Activated naive CD4-positive, alpha-beta T cell treated with anti-CD3 and anti-CD28 coated beads, Interleukin-2, amount 50 U/mL, for 72 hours (primary cell): ENCODE measurements at regions not wholly inside any gene's neighbourhood (a gene's known extent, or its start where the extent isn't known, plus 50 kb on each side); places are given as distances from the start of the nearest gene placed in this dataset.
"Not testable (repeated sequence)": the region's sequence is repeated elsewhere in the genome, so short reads cannot be mapped to it uniquely, and the experiment has no call there.

Experiments used
- ATAC-seq, 2 donors: fragments of 150-1000 bp; cut with Tn5 transposase; 2 replicates each; pipeline ENCODE4 v1.10.0; 2021; ENCODE audit warnings: mild to moderate bottlenecking in 2 of 2, moderate library complexity in 2 of 2
- DNase-seq, 2 donors: peaks; one replicate each; pipeline ENCODE4 v3.0.0; 2021 to 2022; ENCODE audit warnings: low spot score in 2 of 2
- H3K27ac Mint-ChIP-seq, 2 donors: one replicate each; pipeline ENCODE4 v1.8.0; 2022; ENCODE audit warnings: mild to moderate bottlenecking in 2 of 2, mixed read lengths in 2 of 2
- H3K36me3 Mint-ChIP-seq, 2 donors: one replicate each; pipeline ENCODE4 v1.8.0; 2022; ENCODE audit warnings: mixed read lengths in 2 of 2
- H3K9me3 Mint-ChIP-seq, 2 donors: one replicate each; pipeline ENCODE4 v1.8.0; 2022; ENCODE audit warnings: mixed read lengths in 2 of 2

DNA sequence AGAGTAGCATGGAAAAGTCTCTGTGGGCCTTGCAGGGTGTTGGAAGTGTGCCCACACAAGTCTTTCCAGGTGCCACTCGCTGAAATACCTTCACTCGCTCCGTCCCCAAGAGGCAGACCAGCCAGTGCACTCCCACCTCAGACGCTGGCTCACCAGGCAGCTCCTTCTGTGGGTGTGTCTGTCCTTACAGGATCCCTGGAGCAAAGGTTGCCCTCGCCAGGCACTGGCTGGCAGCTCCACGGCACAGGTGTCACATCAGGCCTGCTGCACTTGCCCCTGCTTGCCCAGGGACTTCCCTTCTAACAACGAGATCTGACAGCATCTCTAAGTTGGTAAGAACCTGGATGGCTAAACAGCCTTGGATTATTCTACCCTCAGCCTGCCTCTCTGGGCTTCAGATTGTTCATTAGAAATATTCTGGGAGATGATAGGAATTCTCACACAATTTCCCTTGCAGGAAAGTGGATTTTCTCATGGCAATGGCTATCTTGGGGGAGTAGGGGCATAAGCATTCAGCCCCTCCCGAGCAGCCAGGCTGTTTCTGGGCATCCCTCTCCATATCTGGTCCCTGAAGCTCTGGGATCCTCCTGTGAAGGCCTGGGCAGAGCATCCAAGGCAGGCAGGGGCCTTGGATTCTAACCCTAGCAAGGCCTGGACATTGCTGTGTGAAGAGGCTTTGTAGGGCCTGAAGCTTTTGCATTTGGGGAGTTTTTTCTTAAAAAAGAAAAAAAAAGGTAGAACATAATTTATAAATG is 262.1 kb downstream of the MYCN start:
- Mint-ChIP-seq H3K36me3 (no peaks in the 10 kb centered on the region), H3K9me3 (no peaks in the 10 kb centered on the region), H3K27ac (no peak overlapping the region)
- no peak for ATAC-seq
- DNase-seq = no peak

DNA sequence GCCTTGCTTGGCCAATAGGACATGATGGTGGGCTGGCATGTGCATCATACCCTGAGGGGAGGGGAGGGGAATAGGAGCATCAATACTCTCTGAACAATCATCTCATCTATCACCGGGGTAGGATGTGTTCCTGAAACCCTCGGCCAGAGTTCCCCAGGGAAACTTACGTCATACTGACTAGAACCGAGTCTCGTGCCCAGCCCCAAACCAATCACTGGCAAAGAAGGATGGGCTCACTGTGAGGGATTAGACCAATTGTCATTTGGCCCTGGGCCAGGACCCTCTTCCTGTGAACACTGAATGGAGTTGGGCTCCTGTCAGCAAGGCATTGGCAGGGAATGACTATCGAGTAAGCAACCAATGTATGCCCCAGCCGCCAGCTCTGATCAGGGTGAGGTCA is 261.5 kb downstream of the MYCN start:
- Mint-ChIP-seq H3K27ac (no peak overlapping the region), H3K9me3 (no peaks in the 10 kb centered on the region), H3K36me3 (no peaks in the 10 kb centered on the region)
- ATAC-seq (no peak), DNase-seq (no peak)

DNA sequence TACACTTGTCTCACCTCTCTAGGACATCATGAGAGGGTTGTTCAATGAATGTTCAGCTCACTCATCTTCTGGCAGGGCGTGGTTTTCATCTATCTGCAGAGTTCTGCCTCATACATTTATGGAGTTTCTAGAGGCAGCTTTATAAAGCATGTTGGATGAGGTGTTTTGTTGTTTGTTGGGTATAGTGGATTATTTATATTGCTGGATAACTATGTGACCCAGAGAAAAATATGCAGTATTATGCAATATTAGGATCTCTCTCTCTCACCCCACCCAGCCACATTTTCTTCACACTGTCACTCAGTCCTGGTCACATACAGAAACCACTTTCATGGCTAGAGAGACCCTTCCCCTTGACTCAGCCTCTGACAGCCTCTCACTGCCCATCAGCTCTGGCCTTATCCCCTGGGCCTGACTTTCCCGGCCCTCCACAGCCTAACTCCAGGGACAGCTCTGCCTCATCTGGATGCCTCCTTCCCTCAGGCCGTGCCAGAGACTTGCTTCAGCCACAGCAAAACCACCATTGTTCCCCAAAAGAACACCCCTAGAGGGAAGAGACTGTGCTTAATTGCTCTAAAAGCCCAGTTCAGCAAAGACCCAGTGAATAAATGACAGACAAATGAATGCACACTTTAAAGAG is 260.3 kb downstream of the MYCN start:
- H3K27ac Mint-ChIP-seq = no peak overlapping the region
- ATAC-seq (no peak), DNase-seq (no peak)
- H3K36me3 Mint-ChIP-seq = no peaks in the 10 kb centered on the region
- no peaks in the 10 kb centered on the region for H3K9me3 Mint-ChIP-seq

DNA sequence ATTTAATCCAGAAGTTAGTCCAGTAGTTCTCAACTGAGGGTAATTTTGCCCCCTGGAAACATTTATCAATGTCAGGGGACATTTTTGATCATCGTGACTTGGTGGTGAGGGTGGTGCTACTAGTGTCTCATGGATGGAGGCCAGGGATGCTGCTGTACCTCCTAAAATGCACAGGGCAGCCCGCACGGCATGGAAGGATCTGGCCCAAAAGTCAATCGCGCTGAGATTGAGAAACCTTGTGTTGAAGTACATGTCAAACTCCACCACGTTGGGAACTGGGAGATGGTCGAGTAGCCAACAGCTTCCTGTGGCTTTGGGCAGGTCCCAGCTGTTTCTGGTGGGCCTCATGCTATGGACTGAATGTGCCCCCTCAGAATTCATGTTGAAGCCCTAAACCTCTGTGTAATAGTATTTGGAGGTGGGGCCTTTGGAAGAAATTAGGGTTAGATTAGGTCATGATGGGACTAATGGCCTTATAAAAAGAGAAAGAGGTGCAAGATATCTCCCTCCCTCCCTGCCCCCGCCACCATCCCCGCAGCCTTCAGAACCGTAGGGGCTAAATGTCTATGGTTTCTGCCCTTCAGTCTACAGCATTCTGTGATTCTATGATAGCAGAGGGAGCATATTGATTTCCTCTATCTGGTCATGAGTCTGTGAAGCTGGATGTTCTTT is 259.7 kb downstream of the MYCN start:
- Mint-ChIP-seq H3K9me3 (no peaks in the 10 kb centered on the region), H3K27ac (no peak overlapping the region), H3K36me3 (no peaks in the 10 kb centered on the region)
- ATAC-seq (no peak), DNase-seq (no peak)

DNA sequence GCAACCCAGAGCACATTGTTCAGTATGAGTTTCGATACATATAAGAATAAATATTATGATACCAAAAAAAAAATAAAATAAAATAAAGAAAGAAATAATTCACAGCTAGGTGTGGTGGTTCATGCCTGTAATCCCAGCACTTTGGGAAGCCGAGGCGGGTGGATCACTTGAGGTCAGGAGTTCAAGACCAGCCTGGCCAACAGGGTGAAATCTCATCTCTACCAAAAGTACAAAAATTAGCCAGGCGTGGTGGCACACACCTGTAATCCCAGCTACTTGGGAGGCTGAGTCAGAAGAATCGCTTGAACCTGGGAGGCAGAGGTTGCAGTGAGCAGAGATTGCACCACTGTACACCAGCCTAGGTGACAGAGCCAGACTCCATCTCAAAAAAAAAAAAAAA is 258.9 kb downstream of the MYCN start:
- H3K36me3 Mint-ChIP-seq, DNase-seq, H3K9me3 Mint-ChIP-seq, H3K27ac Mint-ChIP-seq, ATAC-seq: not testable (repeated sequence)

DNA sequence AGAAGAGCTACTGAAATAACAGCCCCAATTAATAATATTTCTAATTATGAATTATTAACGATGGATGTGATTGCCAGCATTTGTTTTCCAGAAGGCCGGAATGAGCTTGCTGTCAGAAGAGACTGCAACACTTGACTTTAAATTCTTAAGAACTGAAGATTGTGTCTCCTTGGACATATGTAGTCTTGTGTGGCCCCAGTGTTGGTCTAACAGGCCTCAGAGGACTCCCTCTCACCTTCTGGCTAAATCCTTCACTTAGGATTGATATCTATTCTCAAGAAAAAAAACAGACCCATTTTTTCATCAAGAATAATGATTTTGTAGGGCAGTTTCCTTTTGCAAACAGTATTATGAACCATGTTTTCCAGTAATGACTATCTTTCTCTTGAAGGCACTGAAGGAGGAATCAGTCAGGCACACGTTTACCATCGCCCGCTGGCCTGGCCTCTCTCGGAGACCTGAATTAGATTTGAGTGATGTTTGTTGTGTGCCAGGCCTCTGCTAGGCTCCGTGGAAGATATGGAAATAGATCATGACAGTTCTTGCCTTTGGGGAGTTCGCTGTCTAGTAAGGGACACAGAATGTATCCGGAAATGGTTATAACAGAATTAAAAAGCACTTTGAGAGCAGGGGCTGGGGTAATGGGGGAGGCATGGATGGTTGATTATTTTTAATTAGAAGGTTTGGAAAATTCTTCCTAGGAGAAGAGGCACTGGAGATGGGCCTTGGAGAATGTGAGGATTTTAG is 258.0 kb downstream of the MYCN start:
- H3K36me3 Mint-ChIP-seq = no peaks in the 10 kb centered on the region
- no peaks in the 10 kb centered on the region for H3K9me3 Mint-ChIP-seq
- no peak overlapping the region for H3K27ac Mint-ChIP-seq
- no peak for DNase-seq
- no peak for ATAC-seq

DNA sequence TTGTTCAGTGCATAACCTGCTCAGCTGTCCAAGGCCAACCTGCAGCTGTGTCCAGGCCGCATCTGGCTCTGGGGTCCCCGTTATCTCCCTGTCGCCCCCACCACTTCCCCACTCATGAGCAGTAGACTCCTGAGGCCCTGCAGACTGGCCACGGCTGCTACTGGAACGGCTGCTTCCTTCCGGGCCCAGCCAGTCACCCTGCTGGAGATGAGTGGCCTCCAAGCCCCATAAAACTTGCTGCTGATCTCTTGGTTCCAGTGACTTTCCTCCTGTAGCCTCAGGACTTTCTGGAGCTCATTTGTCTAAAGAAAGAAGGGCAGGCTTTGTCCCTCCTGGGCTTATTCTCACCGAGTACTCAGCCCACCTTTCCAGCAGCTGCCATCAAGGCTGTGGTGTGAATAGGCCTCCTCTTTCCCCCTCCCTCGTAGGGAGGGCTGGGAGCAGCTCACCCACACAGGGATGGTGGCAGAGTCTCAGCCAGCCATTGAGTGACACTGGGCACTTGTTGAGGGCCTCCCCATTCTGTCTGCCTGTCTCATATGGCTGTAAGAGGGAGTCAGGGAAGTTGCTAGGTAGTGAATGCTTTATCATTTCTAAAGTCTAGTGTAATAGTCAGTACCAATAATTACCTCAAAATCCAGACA is 257.3 kb downstream of the MYCN start:
- Mint-ChIP-seq H3K36me3 (no peaks in the 10 kb centered on the region), H3K27ac (no peak overlapping the region), H3K9me3 (no peaks in the 10 kb centered on the region)
- ATAC-seq (no peak), DNase-seq (no peak)

DNA sequence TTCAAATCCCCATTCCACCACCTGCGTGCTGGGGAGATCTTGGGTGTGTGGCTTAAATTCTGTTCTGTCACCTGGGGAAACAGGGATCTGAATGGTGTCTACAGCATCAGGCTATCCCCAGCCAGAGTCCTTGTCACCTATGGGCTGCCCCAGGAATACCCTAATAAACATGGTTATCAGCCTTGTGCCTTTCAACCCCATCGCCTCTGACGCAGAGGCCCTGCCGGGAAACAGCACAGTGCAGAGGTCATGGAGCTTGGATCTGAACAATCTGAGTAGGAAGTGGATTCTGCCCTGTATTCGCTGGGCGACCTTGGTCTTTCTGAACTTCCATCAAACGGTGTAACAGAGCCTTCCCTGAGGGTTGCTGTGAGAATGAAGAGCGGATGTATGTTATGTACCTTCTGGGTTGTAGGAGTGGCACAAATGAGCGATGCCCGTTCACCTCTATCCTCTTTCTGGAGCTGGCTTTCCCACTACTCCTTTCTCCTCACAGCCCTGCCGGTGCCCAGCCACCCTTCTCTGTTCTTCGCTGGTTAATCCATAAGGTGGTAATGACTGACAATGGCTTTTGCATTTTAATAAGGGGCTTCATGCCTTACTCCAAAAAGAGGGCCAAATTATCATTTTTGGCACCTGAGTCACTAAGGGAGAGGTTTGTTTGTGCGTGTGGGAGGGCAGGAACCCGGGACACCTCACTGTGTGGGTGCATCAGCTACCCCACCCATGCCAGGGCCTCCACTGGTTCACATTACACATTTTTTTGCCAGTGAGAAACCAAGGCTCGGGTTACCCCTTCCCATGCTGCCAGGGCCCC is 256.5 kb downstream of the MYCN start:
- H3K9me3 Mint-ChIP-seq = no peaks in the 10 kb centered on the region
- DNase-seq = no peak
- H3K27ac Mint-ChIP-seq = no peak overlapping the region
- H3K36me3 Mint-ChIP-seq = no peaks in the 10 kb centered on the region
- no peak for ATAC-seq

DNA sequence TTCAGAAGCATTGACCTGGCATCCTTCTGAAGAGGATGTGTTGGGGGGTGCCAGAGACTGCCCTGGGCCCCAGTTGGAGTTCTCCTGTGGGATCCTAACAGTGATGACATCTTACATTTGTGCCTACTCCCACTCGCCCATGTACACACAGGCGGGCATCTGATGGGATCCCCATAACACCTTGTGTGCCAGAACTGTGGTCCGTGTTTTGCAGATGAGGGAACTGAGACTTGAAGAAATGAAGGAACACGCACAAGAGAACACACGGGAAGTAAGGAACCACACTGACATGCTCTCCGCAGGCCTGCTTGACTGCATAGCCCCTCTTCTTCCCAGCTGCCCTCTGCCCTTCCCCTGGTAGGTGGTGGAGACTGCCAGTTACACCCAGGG is 255.3 kb downstream of the MYCN start:
- no peak for ATAC-seq
- no peaks in the 10 kb centered on the region for H3K9me3 Mint-ChIP-seq
- H3K36me3 Mint-ChIP-seq = no peaks in the 10 kb centered on the region
- H3K27ac Mint-ChIP-seq = no peak overlapping the region
- no peak for DNase-seq

DNA sequence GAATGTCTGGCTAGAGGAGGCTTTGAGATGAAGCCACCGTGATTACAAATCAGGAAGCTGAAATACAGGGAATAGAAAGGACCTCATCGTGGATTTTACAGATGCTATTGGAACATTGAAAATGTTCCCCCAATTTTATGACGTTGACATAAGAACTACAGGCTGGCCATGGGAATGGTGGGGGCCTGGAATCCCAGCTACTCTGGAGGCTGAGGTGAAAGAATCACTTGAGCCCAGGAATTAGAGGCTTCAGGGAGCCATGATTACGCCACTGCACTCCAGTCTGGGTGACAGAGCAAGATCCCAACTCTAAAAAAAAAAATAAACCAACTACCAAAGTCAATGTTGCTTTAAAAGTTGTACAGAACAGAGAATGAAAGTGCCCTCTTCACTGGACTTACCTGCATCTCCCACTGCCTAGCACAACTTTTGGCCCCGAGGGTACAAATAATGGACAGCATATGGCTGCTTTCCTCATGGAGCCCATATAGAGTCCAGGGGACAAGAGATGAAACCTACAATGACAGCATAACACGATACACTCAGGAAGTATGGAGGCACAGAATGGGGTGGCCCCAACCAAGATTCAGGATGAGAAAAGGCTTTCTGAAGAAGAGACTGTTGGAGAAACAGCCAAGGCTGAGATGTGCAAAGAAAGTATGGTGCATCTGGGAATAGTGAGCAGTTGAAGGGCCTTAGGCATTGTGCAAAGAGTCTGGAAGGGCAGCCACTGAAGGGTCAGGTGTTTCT is 254.8 kb downstream of the MYCN start:
- no peak overlapping the region for H3K27ac Mint-ChIP-seq
- ATAC-seq = no peak
- DNase-seq = no peak
- H3K9me3 Mint-ChIP-seq = no peaks in the 10 kb centered on the region
- H3K36me3 Mint-ChIP-seq = no peaks in the 10 kb centered on the region

DNA sequence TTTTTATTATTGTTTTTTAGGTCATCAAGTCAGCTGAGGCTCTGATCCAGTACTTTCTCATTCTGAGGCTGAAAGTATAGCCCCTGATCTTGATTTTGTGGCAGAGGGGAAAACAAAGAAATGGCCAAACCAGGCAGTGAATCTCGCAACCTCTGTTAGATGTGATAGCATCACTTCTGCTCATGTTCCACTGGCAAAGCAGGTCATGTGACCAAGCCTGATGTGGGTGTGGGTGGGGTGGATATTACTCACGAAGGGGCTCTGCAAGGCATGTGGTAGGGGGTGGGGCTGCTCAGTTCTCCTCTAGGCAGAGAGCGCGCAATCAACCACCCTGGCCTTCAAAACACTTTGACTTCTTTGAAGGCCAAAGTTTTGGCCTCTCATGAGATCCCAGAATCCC is 254.2 kb downstream of the MYCN start:
- no peak overlapping the region for H3K27ac Mint-ChIP-seq
- DNase-seq = no peak
- H3K36me3 Mint-ChIP-seq = no peaks in the 10 kb centered on the region

DNA sequence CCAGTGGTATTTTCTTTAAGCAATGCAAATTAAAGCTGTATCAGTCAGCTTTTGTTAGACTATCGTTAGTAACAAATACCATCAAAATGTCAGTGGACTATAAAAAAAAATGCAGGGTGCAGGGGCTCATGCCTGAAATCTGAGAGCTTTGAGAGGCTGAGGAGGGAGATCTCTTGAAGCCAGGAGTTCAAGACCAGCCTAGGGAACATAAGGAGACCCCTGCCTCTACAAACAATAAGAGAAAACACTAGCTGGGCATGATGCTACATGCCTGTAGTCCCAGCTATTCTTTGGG is 253.7 kb downstream of the MYCN start:
- no peak overlapping the region for H3K27ac Mint-ChIP-seq
- DNase-seq (no peak), ATAC-seq (no peak)
- H3K36me3 Mint-ChIP-seq = no peaks in the 10 kb centered on the region
- H3K9me3 Mint-ChIP-seq = no peaks in the 10 kb centered on the region

More for the DNA sequence above, 254.2 kb downstream of the MYCN start:
- ATAC-seq = no peak
- no peaks in the 10 kb centered on the region for H3K9me3 Mint-ChIP-seq

DNA sequence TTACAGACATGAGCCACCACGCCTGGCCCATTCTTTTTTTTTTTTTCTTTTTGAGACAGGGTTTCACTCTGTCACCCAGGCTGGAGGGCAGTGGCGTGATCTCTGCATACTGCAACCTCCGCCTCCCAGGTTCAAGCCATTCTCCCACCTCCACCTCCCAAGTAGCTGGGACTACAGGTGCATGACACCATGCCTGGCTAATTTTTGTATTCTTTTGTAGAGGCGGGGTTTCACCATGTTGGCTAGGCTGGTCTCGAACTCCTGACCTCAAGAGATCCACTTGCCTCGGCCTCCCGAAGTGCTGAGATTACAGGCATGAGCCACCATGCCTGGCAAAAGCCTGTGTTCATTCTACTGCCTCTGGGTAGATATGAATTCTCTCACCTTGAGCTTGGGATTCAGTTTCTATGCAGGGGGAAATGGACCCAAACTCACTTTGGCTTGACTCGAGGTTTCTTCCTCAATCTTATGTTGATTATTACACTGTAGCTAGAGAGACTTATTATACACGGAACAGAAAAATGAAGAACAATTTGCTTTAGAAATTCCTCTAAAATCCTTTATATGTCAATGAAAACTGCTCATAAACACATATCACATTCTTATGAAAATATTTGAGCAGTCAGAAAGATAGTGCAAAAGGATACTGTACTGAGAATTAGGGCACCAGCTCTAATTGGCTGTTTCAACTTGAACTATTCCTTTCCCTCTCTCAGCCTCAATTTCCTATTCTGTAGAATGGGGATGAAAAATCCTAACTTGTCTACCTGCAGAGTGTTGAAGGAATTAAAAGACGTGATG is 252.3 kb downstream of the MYCN start:
- ATAC-seq (no peak), DNase-seq (no peak)
- no peaks in the 10 kb centered on the region for H3K36me3 Mint-ChIP-seq

DNA sequence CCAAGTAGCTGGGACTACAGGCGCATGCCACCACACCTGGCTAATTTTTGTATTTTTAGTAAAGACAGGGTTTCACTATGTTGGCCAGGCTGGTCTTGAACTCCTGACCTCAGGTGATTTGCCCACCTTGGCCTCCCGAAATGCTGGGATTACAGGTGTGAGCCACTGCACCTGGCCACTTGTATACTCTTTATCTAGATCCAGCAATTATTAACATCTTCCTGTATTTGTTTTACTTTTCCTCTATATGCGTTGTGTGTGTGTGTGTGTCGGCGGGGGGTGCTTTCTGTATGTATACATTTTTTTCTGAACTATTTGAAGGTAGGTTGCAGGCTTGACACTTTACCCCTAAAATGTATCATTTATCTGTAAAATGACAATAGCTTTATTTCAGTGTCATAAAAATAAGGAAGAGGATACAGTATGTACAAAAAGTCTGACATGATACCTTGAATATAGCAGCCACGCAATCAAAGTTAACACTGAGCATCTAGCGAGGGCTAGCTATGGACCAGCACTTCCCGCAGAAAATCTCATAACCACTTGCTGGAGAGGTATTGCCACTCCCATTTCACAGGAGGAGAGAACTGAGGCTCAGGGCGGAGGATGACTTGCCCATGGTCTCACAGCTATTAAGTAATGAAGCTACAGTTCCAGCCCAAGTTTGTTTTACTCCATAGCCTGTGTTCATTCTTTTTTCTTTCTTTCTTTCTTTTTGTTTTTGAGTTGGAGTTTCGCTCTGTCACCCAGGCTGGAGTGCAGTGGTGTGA is 251.3 kb downstream of the MYCN start:
- ATAC-seq = no peak
- H3K36me3 Mint-ChIP-seq = no peaks in the 10 kb centered on the region
- DNase-seq = no peak
- H3K9me3 Mint-ChIP-seq = no peaks in the 10 kb centered on the region
- H3K27ac Mint-ChIP-seq = no peak overlapping the region

More for the DNA sequence above, 252.3 kb downstream of the MYCN start:
- H3K27ac Mint-ChIP-seq = no peak overlapping the region
- no peaks in the 10 kb centered on the region for H3K9me3 Mint-ChIP-seq
